Liver (tissue), 8 donors: ENCODE measurements at regions not wholly inside any gene's neighbourhood (a gene's known extent, or its start where the extent isn't known, plus 50 kb on each side); places are given as distances from the start of the nearest gene placed in this dataset.

Source experiments
- DNase-seq: peaks from one replicate; pipeline ENCODE4 v3.0.0-alpha.2; 2017; ENCODE audit warnings: low spot score
- H3K27ac ChIP-seq, 2 donors: one replicate each; pipeline ENCODE4 v1.7.0; 2013; ENCODE audit warnings: inconsistent platforms in 2 of 2, low read length in 2 of 2, control low read depth in 1 of 2, low read depth in 1 of 2, mild to moderate bottlenecking in 1 of 2
- H3K27me3 ChIP-seq, 4 donors: one replicate each; pipeline versions ENCODE4 v1.6.1 to v1.7.0; 2013; ENCODE audit warnings: low read length in 3 of 4, inconsistent platforms in 1 of 4, mild to moderate bottlenecking in 1 of 4, moderate library complexity in 1 of 4; ENCODE audit not compliant: control insufficient read depth in 4 of 4, insufficient read depth in 4 of 4
- H3K36me3 ChIP-seq, 4 donors: one replicate each; pipeline versions ENCODE4 v1.6.1 to v1.7.0; 2013; ENCODE audit warnings: low read length in 3 of 4, mild to moderate bottlenecking in 3 of 4, low read depth in 1 of 4, moderate library complexity in 1 of 4; ENCODE audit not compliant: control insufficient read depth in 4 of 4, insufficient read depth in 3 of 4
- H3K4me1 ChIP-seq, 4 donors: one replicate each; pipeline versions ENCODE4 v1.6.1 to v1.7.0; 2013; ENCODE audit warnings: low read length in 3 of 4, mild to moderate bottlenecking in 3 of 4, moderate library complexity in 1 of 4; ENCODE audit not compliant: control insufficient read depth in 4 of 4, insufficient read depth in 4 of 4
- H3K4me3 ChIP-seq, 3 donors: one replicate each; pipeline versions ENCODE4 v1.6.1 to v1.7.0; 2013; ENCODE audit warnings: low read length in 3 of 3, control low read depth in 1 of 3, low read depth in 1 of 3, mild to moderate bottlenecking in 1 of 3
- H3K9ac ChIP-seq, 2 donors: one replicate each; pipeline ENCODE4 v1.7.0; 2013; ENCODE audit warnings: low read length in 2 of 2, mild to moderate bottlenecking in 2 of 2, moderate library complexity in 2 of 2, control low read depth in 1 of 2, low read depth in 1 of 2
- H3K9me3 ChIP-seq, 4 donors: one replicate each; pipeline versions ENCODE4 v1.6.1 to v1.7.0; 2013; ENCODE audit warnings: low read length in 3 of 4; ENCODE audit not compliant: control insufficient read depth in 4 of 4
- ATF3 ChIP-seq: IDR thresholded peaks from 2 replicates; pipeline ENCODE4 v1.6.1; 2016; ENCODE audit warnings: antibody characterized with exemption
- EGR1 ChIP-seq, 2 donors: IDR thresholded peaks; 2 replicates each; pipeline ENCODE4 v1.6.1; 2016 to 2018; ENCODE audit warnings: antibody characterized with exemption in 2 of 2, low read depth in 2 of 2
- FOXA1 ChIP-seq: IDR thresholded peaks from 2 replicates; pipeline ENCODE4 v1.6.1; 2016; ENCODE audit warnings: antibody characterized with exemption
- FOXA2 ChIP-seq: IDR thresholded peaks from 2 replicates; pipeline ENCODE4 v1.6.1; 2016; ENCODE audit warnings: antibody characterized with exemption
- HNF4G ChIP-seq: IDR thresholded peaks from 2 replicates; pipeline ENCODE4 v1.6.1; 2016; ENCODE audit warnings: antibody characterized with exemption
- JUND ChIP-seq, 2 donors: IDR thresholded peaks; 2 replicates each; pipeline ENCODE4 v1.6.1; 2016; ENCODE audit warnings: antibody characterized with exemption in 2 of 2
- NR2F2 ChIP-seq: IDR thresholded peaks from 2 replicates; pipeline ENCODE4 v1.6.1; 2016; ENCODE audit warnings: antibody characterized with exemption
- RAD21 ChIP-seq, 2 donors: IDR thresholded peaks; 2 replicates each; pipeline ENCODE4 v1.6.1; 2016; ENCODE audit warnings: antibody characterized with exemption in 2 of 2, mild to moderate bottlenecking in 2 of 2
- REST ChIP-seq: IDR thresholded peaks from 2 replicates; pipeline ENCODE4 v1.6.1; 2016; ENCODE audit warnings: antibody characterized with exemption, mild to moderate bottlenecking
- SP1 ChIP-seq: IDR thresholded peaks from 2 replicates; pipeline ENCODE4 v1.6.1; 2018; ENCODE audit warnings: antibody characterized with exemption, mild to moderate bottlenecking
- YY1 ChIP-seq: IDR thresholded peaks from 2 replicates; pipeline ENCODE4 v1.6.1; 2016; ENCODE audit warnings: antibody characterized with exemption, mild to moderate bottlenecking
- WGBS: extraction: QIAGEN DNeasy Blood & Tissue Kit; methylation state at CpG from one replicate; pipeline ENCODE4 v1.1.7; 2013; 5-methylcytosine and 5-hydroxymethylcytosine counted together
- TF ChIP-seq, protein P1 (sequence below): IDR thresholded peaks from 2 replicates; pipeline ENCODE4 v1.6.1; 2016; ENCODE audit warnings: antibody characterized with exemption
- TF ChIP-seq, protein P2 (sequence below): IDR thresholded peaks from 2 replicates; pipeline ENCODE4 v1.6.1; 2016; ENCODE audit warnings: antibody characterized with exemption
- TF ChIP-seq, protein P3 (sequence below): fragments of 150-350 bp; IDR thresholded peaks from 2 replicates; pipeline ENCODE4 v1.5.1; 2017; ENCODE audit warnings: improper control_type of control experiment, low read depth, low read length; ENCODE audit not compliant: missing input control
- donor health status: healthy.
- donor health status: healthy.
- donor health status: healthy.
- donor health status: healthy.
- donor health status: healthy.

- no peak overlapping the region for H3K4me3 ChIP-seq
- H3K27ac ChIP-seq: no peak overlapping the region
- no peaks in the 10 kb centered on the region for H3K27me3 ChIP-seq
- TF ChIP-seq FOXA2 (no peak), FOXA1 (no peak), JUND (IDR thresholded peaks at IDR 0.05) (no peak)
- 71% methylated on average over 6 of the region's 6 CpGs for WGBS
- H3K9ac ChIP-seq: no peak overlapping the region
- no peak for DNase-seq
- H3K4me1 ChIP-seq: no peaks in the 10 kb centered on the region
- H3K36me3 ChIP-seq: peaks cover 0 to 3% (median 0%) of the 10 kb centered on the region in 4 donors
- peaks cover 2 to 11% (median 4%) of the 10 kb centered on the region in 4 donors for H3K9me3 ChIP-seq
These were observed 296.6 kb upstream of the CDH11 start for GRCh38 chr16:65418435-65418834.

DNA sequence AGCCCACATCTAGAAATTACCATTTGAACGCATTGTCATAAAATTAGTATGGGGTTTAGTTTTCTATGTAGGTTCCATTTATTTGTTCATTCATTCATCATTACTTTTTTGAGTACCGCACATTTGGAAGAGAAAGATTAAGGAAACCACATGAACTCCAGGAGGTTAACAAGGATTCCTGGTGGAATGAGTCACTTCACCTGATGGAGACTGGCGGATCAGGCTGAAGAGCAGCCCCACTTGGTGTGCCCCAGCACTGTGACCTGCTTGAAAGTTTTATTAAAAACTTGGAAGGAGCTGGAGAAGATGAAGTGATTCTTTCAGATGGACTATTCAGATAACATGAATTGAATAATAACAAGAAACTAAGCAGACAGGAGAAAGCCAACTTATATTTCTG, 293.6 kb upstream of the CDH11 start:
- 76% methylated on average over 3 of the region's 3 CpGs for WGBS
- Histone ChIP-seq H3K4me1 (no peaks in the 10 kb centered on the region), H3K27me3 (no peaks in the 10 kb centered on the region), H3K27ac (no peak overlapping the region), H3K36me3 (peaks cover 0 to 3% (median 0%) of the 10 kb centered on the region in 4 donors), H3K9me3 (peaks cover 2 to 8% (median 4%) of the 10 kb centered on the region in 4 donors), H3K4me3 (no peak overlapping the region), H3K9ac (no peak overlapping the region)
- no peak for TF ChIP-seq ATF3
- no peak for TF ChIP-seq RAD21 (IDR thresholded peaks at IDR 0.05)
- no peak for TF ChIP-seq NR2F2
- TF ChIP-seq, protein P1, sequence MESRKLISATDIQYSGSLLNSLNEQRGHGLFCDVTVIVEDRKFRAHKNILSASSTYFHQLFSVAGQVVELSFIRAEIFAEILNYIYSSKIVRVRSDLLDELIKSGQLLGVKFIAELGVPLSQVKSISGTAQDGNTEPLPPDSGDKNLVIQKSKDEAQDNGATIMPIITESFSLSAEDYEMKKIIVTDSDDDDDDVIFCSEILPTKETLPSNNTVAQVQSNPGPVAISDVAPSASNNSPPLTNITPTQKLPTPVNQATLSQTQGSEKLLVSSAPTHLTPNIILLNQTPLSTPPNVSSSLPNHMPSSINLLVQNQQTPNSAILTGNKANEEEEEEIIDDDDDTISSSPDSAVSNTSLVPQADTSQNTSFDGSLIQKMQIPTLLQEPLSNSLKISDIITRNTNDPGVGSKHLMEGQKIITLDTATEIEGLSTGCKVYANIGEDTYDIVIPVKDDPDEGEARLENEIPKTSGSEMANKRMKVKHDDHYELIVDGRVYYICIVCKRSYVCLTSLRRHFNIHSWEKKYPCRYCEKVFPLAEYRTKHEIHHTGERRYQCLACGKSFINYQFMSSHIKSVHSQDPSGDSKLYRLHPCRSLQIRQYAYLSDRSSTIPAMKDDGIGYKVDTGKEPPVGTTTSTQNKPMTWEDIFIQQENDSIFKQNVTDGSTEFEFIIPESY: no peak
- no peak for TF ChIP-seq HNF4G
- no peak for TF ChIP-seq FOXA2
- no peak for TF ChIP-seq EGR1 (IDR thresholded peaks at IDR 0.05; ENCODE audit: low read depth in 2 of 2)
- DNase-seq: no peak

- no peaks in the 10 kb centered on the region for H3K4me1 ChIP-seq
- H3K4me3 ChIP-seq: no peak overlapping the region
- DNase-seq: no peak
- H3K27me3 ChIP-seq: no peaks in the 10 kb centered on the region
- no peak overlapping the region for H3K9ac ChIP-seq
- H3K36me3 ChIP-seq: peaks cover 0 to 3% (median 0%) of the 10 kb centered on the region in 4 donors
- no peak overlapping the region for H3K27ac ChIP-seq
- H3K9me3 ChIP-seq: peaks cover 0 to 5% (median 1%) of the 10 kb centered on the region in 4 donors
- TF ChIP-seq YY1 (no peak), JUND (IDR thresholded peaks at IDR 0.05) (no peak), ATF3 (no peak), REST (no peak), SP1 (no peak), HNF4G (no peak), FOXA2 (no peak), FOXA1 (no peak)
- TF ChIP-seq, protein P2, sequence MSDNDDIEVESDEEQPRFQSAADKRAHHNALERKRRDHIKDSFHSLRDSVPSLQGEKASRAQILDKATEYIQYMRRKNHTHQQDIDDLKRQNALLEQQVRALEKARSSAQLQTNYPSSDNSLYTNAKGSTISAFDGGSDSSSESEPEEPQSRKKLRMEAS: no peak
- TF ChIP-seq, protein P3, sequence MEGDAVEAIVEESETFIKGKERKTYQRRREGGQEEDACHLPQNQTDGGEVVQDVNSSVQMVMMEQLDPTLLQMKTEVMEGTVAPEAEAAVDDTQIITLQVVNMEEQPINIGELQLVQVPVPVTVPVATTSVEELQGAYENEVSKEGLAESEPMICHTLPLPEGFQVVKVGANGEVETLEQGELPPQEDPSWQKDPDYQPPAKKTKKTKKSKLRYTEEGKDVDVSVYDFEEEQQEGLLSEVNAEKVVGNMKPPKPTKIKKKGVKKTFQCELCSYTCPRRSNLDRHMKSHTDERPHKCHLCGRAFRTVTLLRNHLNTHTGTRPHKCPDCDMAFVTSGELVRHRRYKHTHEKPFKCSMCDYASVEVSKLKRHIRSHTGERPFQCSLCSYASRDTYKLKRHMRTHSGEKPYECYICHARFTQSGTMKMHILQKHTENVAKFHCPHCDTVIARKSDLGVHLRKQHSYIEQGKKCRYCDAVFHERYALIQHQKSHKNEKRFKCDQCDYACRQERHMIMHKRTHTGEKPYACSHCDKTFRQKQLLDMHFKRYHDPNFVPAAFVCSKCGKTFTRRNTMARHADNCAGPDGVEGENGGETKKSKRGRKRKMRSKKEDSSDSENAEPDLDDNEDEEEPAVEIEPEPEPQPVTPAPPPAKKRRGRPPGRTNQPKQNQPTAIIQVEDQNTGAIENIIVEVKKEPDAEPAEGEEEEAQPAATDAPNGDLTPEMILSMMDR: no peak
- WGBS: 66% methylated on average over 7 of the region's 7 CpGs
These were observed 292.6 kb upstream of the CDH11 start for GRCh38 chr16:65414284-65414984.
